CD4-positive, alpha-beta T cell (primary cell): ENCODE measurements at regions not wholly inside any gene's neighbourhood (a gene's known extent, or its start where the extent isn't known, plus 50 kb on each side); places are given as distances from the start of the nearest gene placed in this dataset.

Source experiments
- ATAC-seq: fragments of 200-7000 bp; cut with Tn5 transposase; one replicate; pipeline ENCODE4 v1.10.0; 2022; ENCODE audit warnings: mild to moderate bottlenecking; ENCODE audit not compliant: poor library complexity
- CTCF ChIA-PET: fragments of 350-600 bp; sonication (Branson Sonifier 250); formaldehyde crosslinking; loops from one replicate; lab custom pipeline; 2021; ENCODE audit warnings: antibody characterized with exemption, inconsistent platforms; lab: Charles Lee
- POLR2A ChIA-PET: fragments of 350-600 bp; sonication (Branson Sonifier 250); formaldehyde crosslinking; loops from one replicate; lab custom pipeline; 2021; ENCODE audit warnings: antibody characterized with exemption, inconsistent platforms; lab: Charles Lee
- DNase-seq, 14 experiments: peaks; one replicate each; pipeline ENCODE4 v3.0.0-alpha.2; 2013 to 2020; ENCODE audit warnings: mixed read lengths in 2 of 14
- H3K27ac ChIP-seq, 2 donors: one replicate each; pipeline versions ENCODE4 v1.5.1 to v1.7.0; 2013; ENCODE audit warnings: low read length in 2 of 2, low read depth in 1 of 2, mild to moderate bottlenecking in 1 of 2
- H3K27me3 ChIP-seq, 2 experiments: 1 replicate in 1 of 2; 2 replicates in 1 of 2; pipeline versions ENCODE4 v1.6.1 to v1.7.0; 2013; ENCODE audit warnings: low read length in 2 of 2, control low read depth in 1 of 2, mild to moderate bottlenecking in 1 of 2, moderate library complexity in 1 of 2; ENCODE audit not compliant: insufficient read depth in 2 of 2, control insufficient read depth in 1 of 2
- H3K36me3 ChIP-seq: one replicate; pipeline ENCODE4 v1.6.1; 2013; ENCODE audit warnings: low read length, control low read depth; ENCODE audit not compliant: insufficient read depth
- H3K4me1 ChIP-seq: one replicate; pipeline ENCODE4 v1.6.1; 2013; ENCODE audit warnings: low read length, control low read depth; ENCODE audit not compliant: insufficient read depth
- H3K4me3 ChIP-seq: one replicate; pipeline ENCODE4 v1.5.1; 2013; ENCODE audit warnings: mild to moderate bottlenecking, low read length, moderate library complexity
- H3K9me3 ChIP-seq, 2 experiments: 1 replicate in 1 of 2; 2 replicates in 1 of 2; pipeline versions ENCODE4 v1.6.1 to v1.7.0; 2013; ENCODE audit warnings: low read length in 2 of 2, mild to moderate bottlenecking in 2 of 2, control low read depth in 1 of 2, moderate library complexity in 1 of 2; ENCODE audit not compliant: control insufficient read depth in 1 of 2, insufficient read depth in 1 of 2
- H3K27ac Mint-ChIP-seq: one replicate; pipeline ENCODE4 v1.8.0; 2020; ENCODE audit warnings: mixed read lengths
- H3K27me3 Mint-ChIP-seq: one replicate; pipeline ENCODE4 v1.8.0; 2021; ENCODE audit warnings: mixed read lengths
- H3K36me3 Mint-ChIP-seq: one replicate; pipeline ENCODE4 v1.8.0; 2021; ENCODE audit warnings: low read depth, mixed read lengths
- H3K4me1 Mint-ChIP-seq: one replicate; pipeline ENCODE4 v1.8.0; 2021; ENCODE audit warnings: low read depth, mixed read lengths
- H3K4me3 Mint-ChIP-seq: one replicate; pipeline ENCODE4 v1.8.0; 2020; ENCODE audit warnings: mild to moderate bottlenecking, mixed read lengths
- H3K9me3 Mint-ChIP-seq: one replicate; pipeline ENCODE4 v1.8.0; 2020; ENCODE audit warnings: mixed read lengths
- intact Hi-C, 2 experiments: fragments of 100-400 bp; cut with DNase I in 1 of 2; cut with micrococcal nuclease in 1 of 2; formaldehyde crosslinking; loops; one replicate each; pipeline versions ENCODE4 v1.15.1 to v1.9.0; 2023 to 2025; cut with DNase I, micrococcal nuclease
- TF ChIP-seq, protein P1 (sequence below): fragments of 200-600 bp; IDR thresholded peaks from one replicate; pipeline ENCODE4 v1.8.0; 2022; ENCODE audit warnings: antibody characterized with exemption, mild to moderate bottlenecking

DNA sequence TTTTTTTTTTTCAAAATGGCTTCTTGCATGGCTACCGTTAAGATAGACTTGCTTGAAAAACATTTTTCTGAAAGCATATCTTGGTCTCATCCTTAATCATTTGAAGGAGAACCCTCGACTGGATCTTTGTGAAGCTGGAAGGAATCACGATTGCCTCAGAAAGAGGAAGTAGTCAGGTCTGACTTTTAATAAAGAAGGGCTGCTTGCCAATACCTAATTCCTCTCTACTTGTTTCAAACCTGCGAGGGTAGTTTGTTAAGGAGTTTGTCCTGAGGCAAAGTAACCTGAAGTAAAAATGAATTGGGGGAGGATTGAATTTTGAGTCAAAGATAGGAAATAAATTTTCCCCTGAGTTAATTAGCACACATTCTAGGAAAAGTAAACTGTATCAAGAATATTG is 288.1 kb upstream of the MAP3K7 start:
- ATAC-seq (no peak), DNase-seq (no peak)
- Mint-ChIP-seq H3K4me3 (no peak overlapping the region), H3K27me3 (peaks cover 42% of the 10 kb centered on the region), H3K9me3 (peaks cover 4% of the 10 kb centered on the region), H3K36me3 (no peaks in the 10 kb centered on the region), H3K27ac (no peak overlapping the region), H3K4me1 (no peaks in the 10 kb centered on the region)
- Histone ChIP-seq H3K4me3 (no peak overlapping the region), H3K36me3 (no peaks in the 10 kb centered on the region), H3K9me3 (peaks cover 0 to 3% of the 10 kb centered on the region in 2 experiments), H3K27me3 (no peaks in the 10 kb centered on the region), H3K4me1 (no peaks in the 10 kb centered on the region), H3K27ac (no peak overlapping the region)
- intact Hi-C loops, result no loop called here
- TF ChIP-seq, protein P1, sequence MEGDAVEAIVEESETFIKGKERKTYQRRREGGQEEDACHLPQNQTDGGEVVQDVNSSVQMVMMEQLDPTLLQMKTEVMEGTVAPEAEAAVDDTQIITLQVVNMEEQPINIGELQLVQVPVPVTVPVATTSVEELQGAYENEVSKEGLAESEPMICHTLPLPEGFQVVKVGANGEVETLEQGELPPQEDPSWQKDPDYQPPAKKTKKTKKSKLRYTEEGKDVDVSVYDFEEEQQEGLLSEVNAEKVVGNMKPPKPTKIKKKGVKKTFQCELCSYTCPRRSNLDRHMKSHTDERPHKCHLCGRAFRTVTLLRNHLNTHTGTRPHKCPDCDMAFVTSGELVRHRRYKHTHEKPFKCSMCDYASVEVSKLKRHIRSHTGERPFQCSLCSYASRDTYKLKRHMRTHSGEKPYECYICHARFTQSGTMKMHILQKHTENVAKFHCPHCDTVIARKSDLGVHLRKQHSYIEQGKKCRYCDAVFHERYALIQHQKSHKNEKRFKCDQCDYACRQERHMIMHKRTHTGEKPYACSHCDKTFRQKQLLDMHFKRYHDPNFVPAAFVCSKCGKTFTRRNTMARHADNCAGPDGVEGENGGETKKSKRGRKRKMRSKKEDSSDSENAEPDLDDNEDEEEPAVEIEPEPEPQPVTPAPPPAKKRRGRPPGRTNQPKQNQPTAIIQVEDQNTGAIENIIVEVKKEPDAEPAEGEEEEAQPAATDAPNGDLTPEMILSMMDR, result no peak
- CTCF ChIA-PET, result interaction anchor here (1.3 kb wide), 1 partner anchor 24 kb away, joined by 3 read pairs; no protein-coding TSS in a partner anchor
- POLR2A ChIA-PET, result no interaction called here

DNA sequence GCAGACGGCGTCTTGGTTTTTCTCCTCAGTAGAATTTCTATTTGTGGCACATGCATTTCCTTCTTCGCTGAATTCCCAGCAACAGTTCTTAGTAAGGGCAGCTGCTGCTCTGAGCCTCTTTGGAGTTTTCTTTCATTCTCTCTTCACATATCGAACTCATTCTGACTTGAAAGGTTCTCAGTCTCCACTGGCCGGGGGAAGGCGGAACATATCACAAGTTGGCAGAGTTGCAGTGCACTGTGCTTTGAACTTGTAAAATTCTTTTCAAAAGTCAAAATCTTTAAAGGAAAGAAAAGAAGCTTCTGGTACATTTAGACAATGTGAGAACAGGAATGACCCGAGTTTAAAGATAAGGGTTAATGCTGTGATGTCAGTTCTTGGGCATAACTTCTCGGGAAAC is 286.1 kb upstream of the MAP3K7 start:
- H3K9me3 Mint-ChIP-seq, result no peaks in the 10 kb centered on the region
- H3K27ac ChIP-seq, result no peak overlapping the region
- no peaks in the 10 kb centered on the region for H3K36me3 Mint-ChIP-seq
- H3K27me3 ChIP-seq, result no peaks in the 10 kb centered on the region
- H3K4me3 Mint-ChIP-seq, result no peak overlapping the region
- POLR2A ChIA-PET, result no interaction called here
- CTCF ChIA-PET, result interaction anchor here (0.6 kb wide), 1 partner anchor 1070 kb away, joined by 3 read pairs; no protein-coding TSS in a partner anchor
- peaks cover 33% of the 10 kb centered on the region for H3K27me3 Mint-ChIP-seq
- TF ChIP-seq, protein P1, result no peak
- DNase-seq (no peak), ATAC-seq (no peak)
- no peaks in the 10 kb centered on the region for H3K4me1 Mint-ChIP-seq
- H3K4me1 ChIP-seq, result no peaks in the 10 kb centered on the region
- H3K36me3 ChIP-seq, result no peaks in the 10 kb centered on the region
- no peak overlapping the region for H3K27ac Mint-ChIP-seq
- H3K4me3 ChIP-seq, result no peak overlapping the region
- no peaks in the 10 kb centered on the region for H3K9me3 ChIP-seq
- intact Hi-C loops, result no loop called here

DNA sequence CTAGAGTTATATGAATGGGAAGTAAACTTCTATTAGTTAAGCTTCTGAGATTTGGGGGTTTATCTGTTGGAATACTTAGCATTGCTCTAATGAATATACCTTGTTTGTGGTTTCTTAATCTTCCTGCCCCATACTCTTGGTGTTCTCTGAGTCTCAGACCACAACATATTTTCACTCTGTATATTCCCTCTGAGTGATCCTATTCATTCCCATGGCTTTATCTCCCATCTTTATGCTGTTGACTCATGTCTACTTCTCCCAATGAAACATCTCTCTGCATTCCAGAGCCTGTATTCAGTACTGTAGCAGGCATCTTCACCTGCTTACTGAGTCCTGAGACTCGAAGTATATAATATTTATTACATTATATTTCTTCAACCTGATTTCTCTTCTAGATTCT is 283.7 kb upstream of the MAP3K7 start:
- H3K4me3 Mint-ChIP-seq, result no peak overlapping the region
- CTCF ChIA-PET, result no interaction called here
- no peaks in the 10 kb centered on the region for H3K9me3 Mint-ChIP-seq
- no peak for DNase-seq
- no peaks in the 10 kb centered on the region for H3K4me1 ChIP-seq
- no peaks in the 10 kb centered on the region for H3K9me3 ChIP-seq
- TF ChIP-seq, protein P1, result no peak
- H3K36me3 ChIP-seq, result no peaks in the 10 kb centered on the region
- POLR2A ChIA-PET, result no interaction called here
- H3K4me1 Mint-ChIP-seq, result no peaks in the 10 kb centered on the region
- no peak overlapping the region for H3K4me3 ChIP-seq
- no peaks in the 10 kb centered on the region for H3K27me3 ChIP-seq
- H3K36me3 Mint-ChIP-seq, result no peaks in the 10 kb centered on the region
- intact Hi-C loops, result no loop called here
- ATAC-seq, result no peak
- H3K27ac Mint-ChIP-seq, result no peak overlapping the region
- peaks cover 24% of the 10 kb centered on the region for H3K27me3 Mint-ChIP-seq
- no peak overlapping the region for H3K27ac ChIP-seq
